Mammary epithelial cell (primary cell): ENCODE measurements at regions not wholly inside any gene's neighbourhood (a gene's known extent, or its start where the extent isn't known, plus 50 kb on each side); places are given as distances from the start of the nearest gene placed in this dataset.

ENCODE experiments used
- CTCF ChIP-seq, 2 donors: IDR thresholded peaks in 1 of 2; conservative IDR thresholded peaks in 1 of 2; 2 replicates each; pipeline ENCODE4 v1.5.1; 2011 to 2012; ENCODE audit warnings: inconsistent platforms in 2 of 2, low read length in 2 of 2, mild to moderate bottlenecking in 2 of 2, control low read depth in 1 of 2, low read depth in 1 of 2; ENCODE audit not compliant: insufficient read depth in 1 of 2; ENCODE audit errors: extremely low read depth in 1 of 2
- EZH2 ChIP-seq: IDR thresholded peaks from 2 replicates; pipeline ENCODE4 v1.6.1; 2012; ENCODE audit warnings: low read length, inconsistent platforms, borderline replicate concordance

- TF ChIP-seq CTCF (conservative IDR thresholded peaks at IDR 0.05 in 1 of 2, IDR thresholded peaks at IDR 0.05 in 1 of 2; ENCODE audit: extremely low read depth in 1 of 2, insufficient read depth in 1 of 2, low read depth in 1 of 2, low read length in 2 of 2) (no peak), EZH2 (no peak)
Measured at GRCh38 chr2:195037045-195037444, 620.0 kb upstream of the SLC39A10 start.
